ENCODE measurements at regions not wholly inside any gene's neighbourhood (a gene's known extent, or its start where the extent isn't known, plus 50 kb on each side); places are given as distances from the start of the nearest gene placed in this dataset.

GRCh38 chr10:2914741-2915140, 152.6 kb upstream of the PFKP start:
- TF ChIP-seq CTCF (IDR thresholded peaks at IDR 0.05) (no peak), EZH2 (IDR thresholded peaks at IDR 0.05; ENCODE audit: borderline replicate concordance, insufficient read depth, low read depth, low read length, poor library complexity, severe bottlenecking) (no peak)

Data from B cell (primary cell).